ENCODE measurements at regions not wholly inside any gene's neighbourhood (a gene's known extent, or its start where the extent isn't known, plus 50 kb on each side); places are given as distances from the start of the nearest gene placed in this dataset.

DNA sequence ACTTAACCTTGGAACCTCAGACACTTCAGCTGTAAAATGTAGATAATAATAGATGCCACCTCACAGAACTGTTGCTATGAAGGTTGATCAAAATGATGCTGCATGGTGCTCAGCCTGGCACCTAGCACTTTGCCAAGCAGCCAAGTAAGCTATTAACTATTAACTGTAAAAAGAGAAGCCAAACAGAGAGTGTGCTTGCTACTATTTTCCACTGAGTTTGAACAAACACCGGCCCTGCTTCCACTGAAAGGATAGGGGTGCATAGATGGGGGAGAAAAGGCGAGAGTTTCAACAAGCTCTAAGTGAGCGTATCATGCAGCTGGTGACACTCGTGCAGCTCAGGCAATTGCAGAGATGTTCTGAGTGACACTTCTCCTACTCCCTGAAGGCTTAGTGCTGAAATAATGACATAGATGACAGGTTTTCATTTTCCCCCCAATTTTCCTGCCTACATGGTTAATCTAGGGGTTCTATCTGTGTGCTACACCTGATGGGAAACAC, 78.2 kb downstream of the GPR88 start:
- Histone ChIP-seq H3K4me3 (ENCODE audit: low read length) (no peak overlapping the region), H3K9ac (ENCODE audit: extremely low read depth, low read length, poor library complexity, severe bottlenecking) (no peak overlapping the region), H3K4me1 (ENCODE audit: control insufficient read depth, insufficient read depth, low read length) (peaks cover 4% of the 10 kb centered on the region), H3K27me3 (ENCODE audit: control insufficient read depth, insufficient read depth, low read length, poor library complexity, severe bottlenecking) (no peaks in the 10 kb centered on the region), H3K9me3 (ENCODE audit: control insufficient read depth, low read length) (no peaks in the 10 kb centered on the region), H3K27ac (ENCODE audit: low read depth, low read length) (no peak overlapping the region), H3K36me3 (ENCODE audit: control insufficient read depth, insufficient read depth, low read length) (no peaks in the 10 kb centered on the region)
- TF ChIP-seq, protein P1, sequence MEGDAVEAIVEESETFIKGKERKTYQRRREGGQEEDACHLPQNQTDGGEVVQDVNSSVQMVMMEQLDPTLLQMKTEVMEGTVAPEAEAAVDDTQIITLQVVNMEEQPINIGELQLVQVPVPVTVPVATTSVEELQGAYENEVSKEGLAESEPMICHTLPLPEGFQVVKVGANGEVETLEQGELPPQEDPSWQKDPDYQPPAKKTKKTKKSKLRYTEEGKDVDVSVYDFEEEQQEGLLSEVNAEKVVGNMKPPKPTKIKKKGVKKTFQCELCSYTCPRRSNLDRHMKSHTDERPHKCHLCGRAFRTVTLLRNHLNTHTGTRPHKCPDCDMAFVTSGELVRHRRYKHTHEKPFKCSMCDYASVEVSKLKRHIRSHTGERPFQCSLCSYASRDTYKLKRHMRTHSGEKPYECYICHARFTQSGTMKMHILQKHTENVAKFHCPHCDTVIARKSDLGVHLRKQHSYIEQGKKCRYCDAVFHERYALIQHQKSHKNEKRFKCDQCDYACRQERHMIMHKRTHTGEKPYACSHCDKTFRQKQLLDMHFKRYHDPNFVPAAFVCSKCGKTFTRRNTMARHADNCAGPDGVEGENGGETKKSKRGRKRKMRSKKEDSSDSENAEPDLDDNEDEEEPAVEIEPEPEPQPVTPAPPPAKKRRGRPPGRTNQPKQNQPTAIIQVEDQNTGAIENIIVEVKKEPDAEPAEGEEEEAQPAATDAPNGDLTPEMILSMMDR (conservative IDR thresholded peaks at IDR 0.05): no peak
- DNase-seq: no peak
- peaks cover 14% of the 10 kb centered on the region for H3K4me1 Mint-ChIP-seq
- H3K9me3 Mint-ChIP-seq: no peaks in the 10 kb centered on the region
- no peaks in the 10 kb centered on the region for H3K36me3 Mint-ChIP-seq (ENCODE audit: low read depth)
- WGBS, 2 experiments (ENCODE audit: insufficient coverage in 1 of 2, insufficient read length in 1 of 2): 90 to 96% methylated on average over 4 of the region's 4 CpGs
- peaks cover 3% of the 10 kb centered on the region for H3K27me3 Mint-ChIP-seq (ENCODE audit: insufficient read depth)
- H3K27ac Mint-ChIP-seq: no peak overlapping the region
- H3K4me3 Mint-ChIP-seq: no peak overlapping the region

- WGBS, 2 experiments (ENCODE audit: insufficient coverage in 1 of 2, insufficient read length in 1 of 2): 67 to 86% methylated on average over 1 of the region's 1 CpG
- H3K4me1 ChIP-seq (ENCODE audit: control insufficient read depth, insufficient read depth, low read length): no peaks in the 10 kb centered on the region
- TF ChIP-seq, protein P1 (conservative IDR thresholded peaks at IDR 0.05): no peak
- Mint-ChIP-seq H3K36me3 (ENCODE audit: low read depth) (no peaks in the 10 kb centered on the region), H3K27me3 (ENCODE audit: insufficient read depth) (no peaks in the 10 kb centered on the region), H3K9me3 (no peaks in the 10 kb centered on the region), H3K27ac (no peak overlapping the region), H3K4me3 (no peak overlapping the region), H3K4me1 (peaks cover 8% of the 10 kb centered on the region)
- H3K27me3 ChIP-seq (ENCODE audit: control insufficient read depth, insufficient read depth, low read length, poor library complexity, severe bottlenecking): no peaks in the 10 kb centered on the region
- DNase-seq: peak; percentile 70
- H3K36me3 ChIP-seq (ENCODE audit: control insufficient read depth, insufficient read depth, low read length): no peaks in the 10 kb centered on the region
- H3K9ac ChIP-seq (ENCODE audit: extremely low read depth, low read length, poor library complexity, severe bottlenecking): no peak overlapping the region
- peak overlapping the region; percentile 48 for H3K27ac ChIP-seq (ENCODE audit: low read depth, low read length)
- H3K4me3 ChIP-seq (ENCODE audit: low read length): no peak overlapping the region
- H3K9me3 ChIP-seq (ENCODE audit: control insufficient read depth, low read length): no peaks in the 10 kb centered on the region
Measured at GRCh38 chr1:100622037-100622436, 84.1 kb downstream of the GPR88 start.

DNA sequence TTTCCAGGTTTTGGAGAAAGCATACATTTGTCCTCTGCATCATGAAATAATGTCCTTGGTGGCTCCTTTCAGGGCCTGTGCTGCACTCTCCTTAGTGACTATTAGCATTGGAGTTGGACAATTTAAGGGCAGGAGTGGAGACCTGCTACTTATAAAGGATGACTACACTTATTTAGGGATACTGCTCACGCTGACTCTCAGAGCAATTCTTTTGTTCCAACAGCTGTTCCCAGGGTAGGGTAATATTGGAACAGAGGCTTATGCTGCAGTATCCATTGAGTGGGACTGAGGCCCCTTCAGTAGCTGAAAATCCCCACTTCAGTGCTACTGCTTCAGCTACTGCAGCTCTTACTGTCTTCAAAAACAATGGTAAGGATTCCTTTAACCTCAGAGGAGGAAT, 84.6 kb downstream of the GPR88 start:
- no peak overlapping the region for H3K4me3 Mint-ChIP-seq
- no peak overlapping the region for H3K4me3 ChIP-seq (ENCODE audit: low read length)
- H3K9ac ChIP-seq (ENCODE audit: extremely low read depth, low read length, poor library complexity, severe bottlenecking): no peak overlapping the region
- no peak for DNase-seq
- H3K27me3 ChIP-seq (ENCODE audit: control insufficient read depth, insufficient read depth, low read length, poor library complexity, severe bottlenecking): no peaks in the 10 kb centered on the region
- 85% methylated on average over 1 of the region's 1 CpG; no CpG with 5 or more reads in 1 of the 2 experiments for WGBS, 2 experiments (ENCODE audit: insufficient coverage in 1 of 2, insufficient read length in 1 of 2)
- TF ChIP-seq, protein P1 (conservative IDR thresholded peaks at IDR 0.05): no peak
- H3K9me3 ChIP-seq (ENCODE audit: control insufficient read depth, low read length): no peaks in the 10 kb centered on the region
- H3K9me3 Mint-ChIP-seq: no peaks in the 10 kb centered on the region
- no peak overlapping the region for H3K27ac Mint-ChIP-seq
- H3K36me3 Mint-ChIP-seq (ENCODE audit: low read depth): no peaks in the 10 kb centered on the region
- H3K27ac ChIP-seq (ENCODE audit: low read depth, low read length): peak overlapping the region; percentile 48
- H3K36me3 ChIP-seq (ENCODE audit: control insufficient read depth, insufficient read depth, low read length): no peaks in the 10 kb centered on the region
- H3K4me1 Mint-ChIP-seq: peaks cover 8% of the 10 kb centered on the region
- no peaks in the 10 kb centered on the region for H3K27me3 Mint-ChIP-seq (ENCODE audit: insufficient read depth)
- no peaks in the 10 kb centered on the region for H3K4me1 ChIP-seq (ENCODE audit: control insufficient read depth, insufficient read depth, low read length)
